Stimulated activated CD8-positive, alpha-beta memory T cell treated with anti-CD3 and anti-CD28 coated beads, Interleukin-2, amount 100 ng/mL, for 48 hours (primary cell): ENCODE measurements at regions not wholly inside any gene's neighbourhood (a gene's known extent, or its start where the extent isn't known, plus 50 kb on each side); places are given as distances from the start of the nearest gene placed in this dataset.

Source experiments
- DNase-seq, 2 donors: peaks; one replicate each; pipeline ENCODE4 v3.0.0-alpha.2; 2020; ENCODE audit warnings: low read depth in 2 of 2

- no peak for DNase-seq
Observed at GRCh38 chr13:76795701-76796695, 90.2 kb downstream of the KCTD12 start.

- no peak for DNase-seq
Observed at GRCh38 chr13:76792731-76793347, 93.4 kb downstream of the KCTD12 start.

- no peak for DNase-seq
Observed at GRCh38 chr13:76790980-76791819, 95.0 kb downstream of the KCTD12 start.

- DNase-seq, result no peak
Observed at GRCh38 chr13:76790526-76790925, 95.7 kb downstream of the KCTD12 start.

- no peak for DNase-seq
Observed at GRCh38 chr13:76783798-76784197, 102.4 kb downstream of the KCTD12 start.

GRCh38 chr13:76778853-76779252, 107.4 kb downstream of the KCTD12 start:
- no peak for DNase-seq

GRCh38 chr13:76777096-76777495, 109.1 kb downstream of the KCTD12 start:
- DNase-seq, result no peak

GRCh38 chr13:76775088-76775740, 111.0 kb downstream of the KCTD12 start:
- DNase-seq, result no peak

GRCh38 chr13:76773448-76774094, 112.6 kb downstream of the KCTD12 start:
- no peak for DNase-seq

- DNase-seq, result no peak
Observed at GRCh38 chr13:76772241-76772640, 114.0 kb downstream of the KCTD12 start.

- DNase-seq, result no peak
Observed at GRCh38 chr13:76769271-76769791, 116.9 kb downstream of the KCTD12 start.

GRCh38 chr13:76768384-76768783, 117.8 kb downstream of the KCTD12 start:
- DNase-seq, result no peak

- DNase-seq, result no peak
Observed at GRCh38 chr13:76764916-76765315, 121.3 kb downstream of the KCTD12 start.

- DNase-seq, result no peak
Observed at GRCh38 chr13:76764429-76764828, 121.8 kb downstream of the KCTD12 start.

- no peak for DNase-seq
Observed at GRCh38 chr13:76762721-76763120, 123.5 kb downstream of the KCTD12 start.

GRCh38 chr13:76759877-76760276, 126.3 kb downstream of the KCTD12 start:
- DNase-seq, result no peak

GRCh38 chr13:76758738-76759137, 127.5 kb downstream of the KCTD12 start:
- DNase-seq, result no peak

- DNase-seq, result no peak
Observed at GRCh38 chr13:76758257-76758656, 127.9 kb downstream of the KCTD12 start.

GRCh38 chr13:76756451-76756850, 129.8 kb downstream of the KCTD12 start:
- DNase-seq, result no peak

- DNase-seq, result no peak
Observed at GRCh38 chr13:76754414-76754813, 131.8 kb downstream of the KCTD12 start.

GRCh38 chr13:76751278-76751677, 134.9 kb downstream of the KCTD12 start:
- no peak for DNase-seq
